Stimulated activated CD4-positive, alpha-beta T cell treated with anti-CD3 and anti-CD28 coated beads, TNF-alpha, amount 100 ng/mL, for 48 hours (primary cell): ENCODE measurements at regions not wholly inside any gene's neighbourhood (a gene's known extent, or its start where the extent isn't known, plus 50 kb on each side); places are given as distances from the start of the nearest gene placed in this dataset.

Experiments
- DNase-seq, 3 donors: peaks; one replicate each; pipeline ENCODE4 v3.0.0-alpha.2; 2020; ENCODE audit warnings: low read depth in 3 of 3

GRCh38 chr19:28509079-28509895, 703.7 kb downstream of the UQCRFS1 start:
- DNase-seq, result no peak

- no peak for DNase-seq
Observed at GRCh38 chr19:28508666-28509065, 704.3 kb downstream of the UQCRFS1 start.

- DNase-seq, result no peak
Observed at GRCh38 chr19:28505933-28506332, 707.0 kb downstream of the UQCRFS1 start.

GRCh38 chr19:28505134-28505533, 707.8 kb downstream of the UQCRFS1 start:
- DNase-seq, result no peak

GRCh38 chr19:28504727-28505126, 708.2 kb downstream of the UQCRFS1 start:
- DNase-seq, result no peak

- DNase-seq, result no peak
Observed at GRCh38 chr19:28504139-28504538, 708.8 kb downstream of the UQCRFS1 start.

GRCh38 chr19:28502879-28503734, 709.8 kb downstream of the UQCRFS1 start:
- DNase-seq, result no peak

GRCh38 chr19:28501976-28502375, 711.0 kb downstream of the UQCRFS1 start:
- DNase-seq, result no peak

- DNase-seq, result no peak
Observed at GRCh38 chr19:28500982-28501630, 711.8 kb downstream of the UQCRFS1 start.

GRCh38 chr19:28500296-28500695, 712.7 kb downstream of the UQCRFS1 start:
- DNase-seq, result no peak

GRCh38 chr19:28498404-28498976, 714.5 kb downstream of the UQCRFS1 start:
- no peak for DNase-seq

GRCh38 chr19:28497887-28498286, 715.1 kb downstream of the UQCRFS1 start:
- DNase-seq, result no peak

GRCh38 chr19:28497137-28497536, 715.8 kb downstream of the UQCRFS1 start:
- DNase-seq, result no peak

GRCh38 chr19:28495046-28495445, 717.9 kb downstream of the UQCRFS1 start:
- no peak for DNase-seq

- no peak for DNase-seq
Observed at GRCh38 chr19:28494461-28494860, 718.5 kb downstream of the UQCRFS1 start.

- no peak for DNase-seq
Observed at GRCh38 chr19:28493884-28494283, 719.1 kb downstream of the UQCRFS1 start.

- no peak for DNase-seq
Observed at GRCh38 chr19:28492621-28493020, 720.3 kb downstream of the UQCRFS1 start.

GRCh38 chr19:28492201-28492600, 720.8 kb downstream of the UQCRFS1 start:
- no peak for DNase-seq

- DNase-seq, result no peak
Observed at GRCh38 chr19:28489776-28490175, 723.2 kb downstream of the UQCRFS1 start.

- no peak for DNase-seq
Observed at GRCh38 chr19:28489126-28489660, 723.8 kb downstream of the UQCRFS1 start.

GRCh38 chr19:28487999-28488398, 725.0 kb downstream of the UQCRFS1 start:
- DNase-seq, result no peak

- no peak for DNase-seq
Observed at GRCh38 chr19:28486926-28487325, 726.0 kb downstream of the UQCRFS1 start.
